ENCODE measurements at regions not wholly inside any gene's neighbourhood (a gene's known extent, or its start where the extent isn't known, plus 50 kb on each side); places are given as distances from the start of the nearest gene placed in this dataset.

DNA sequence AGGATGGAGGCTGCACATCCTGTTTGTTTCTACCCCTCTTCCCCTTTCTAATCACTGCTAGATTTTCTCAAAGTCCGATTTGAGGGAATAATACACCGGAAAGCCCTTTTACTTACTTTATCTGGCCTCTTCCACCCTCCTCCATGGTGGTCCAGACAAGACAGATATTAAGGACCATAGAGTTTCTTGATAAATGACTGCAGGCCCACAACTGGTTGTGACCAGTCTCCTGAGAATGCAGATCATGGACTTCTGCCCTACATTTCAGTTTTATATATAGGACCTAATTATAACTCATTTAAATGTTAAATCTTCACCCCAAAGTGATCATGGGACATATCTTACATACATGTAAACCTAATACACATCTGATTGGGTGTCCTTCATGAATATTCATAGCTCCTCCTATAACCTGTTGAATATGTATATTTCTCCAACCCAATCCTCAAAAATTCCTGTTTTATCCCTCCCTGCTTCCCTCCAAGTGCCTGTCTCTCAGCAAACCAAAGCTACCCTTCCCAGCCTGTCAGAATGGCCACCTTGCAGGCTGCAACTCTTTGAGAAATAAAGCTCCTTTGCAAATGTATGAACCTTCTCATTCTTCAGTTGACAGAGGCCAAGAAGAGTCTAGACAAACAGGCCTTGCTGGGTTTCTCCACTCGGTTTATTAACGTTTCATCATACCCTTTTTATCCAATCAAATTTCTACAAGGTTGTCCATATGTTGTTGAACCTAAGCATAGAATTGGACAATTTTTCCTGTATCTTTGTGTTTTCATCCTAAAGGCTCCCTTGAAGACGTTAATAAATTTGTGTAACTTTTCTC is 133.1 kb downstream of the HFE start:
- H3K36me3 ChIP-seq (ENCODE audit: control insufficient read depth, insufficient read depth, low read length), result no peaks in the 10 kb centered on the region
- H3K4me3 ChIP-seq (ENCODE audit: low read depth, low read length), result no peak overlapping the region
- H3K27me3 ChIP-seq (ENCODE audit: control insufficient read depth, insufficient read depth, low read length), result no peaks in the 10 kb centered on the region
- no peak for DNase-seq (ENCODE audit: low read depth)
- TF ChIP-seq CTCF (IDR thresholded peaks at IDR 0.05; ENCODE audit: insufficient read depth, low read length, poor library complexity, severe bottlenecking), result no peak

DNA sequence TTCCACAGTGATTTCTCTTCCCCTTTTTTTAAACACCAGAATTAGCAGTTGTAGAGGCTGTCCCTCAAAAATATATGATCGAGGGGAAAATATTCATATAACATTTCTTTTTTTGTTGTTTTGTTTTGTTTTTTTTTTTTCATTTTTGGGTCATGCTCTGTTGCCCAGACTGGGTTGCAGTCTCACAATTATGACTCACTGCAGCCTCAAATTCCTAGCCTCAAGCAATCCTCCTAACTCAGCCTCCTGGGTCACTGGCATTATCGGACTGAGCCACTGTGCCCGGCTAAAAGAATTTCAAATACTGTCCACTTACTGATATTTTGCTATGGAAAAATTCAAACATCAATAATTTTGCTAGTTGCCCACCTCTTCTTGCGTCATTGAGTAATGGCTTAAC is 134.0 kb downstream of the HFE start:
- TF ChIP-seq CTCF (IDR thresholded peaks at IDR 0.05; ENCODE audit: insufficient read depth, low read length, poor library complexity, severe bottlenecking), result no peak
- Histone ChIP-seq H3K36me3 (ENCODE audit: control insufficient read depth, insufficient read depth, low read length) (no peaks in the 10 kb centered on the region), H3K27me3 (ENCODE audit: control insufficient read depth, insufficient read depth, low read length) (no peaks in the 10 kb centered on the region), H3K4me3 (ENCODE audit: low read depth, low read length) (no peak overlapping the region)
- DNase-seq (ENCODE audit: low read depth), result no peak

DNA sequence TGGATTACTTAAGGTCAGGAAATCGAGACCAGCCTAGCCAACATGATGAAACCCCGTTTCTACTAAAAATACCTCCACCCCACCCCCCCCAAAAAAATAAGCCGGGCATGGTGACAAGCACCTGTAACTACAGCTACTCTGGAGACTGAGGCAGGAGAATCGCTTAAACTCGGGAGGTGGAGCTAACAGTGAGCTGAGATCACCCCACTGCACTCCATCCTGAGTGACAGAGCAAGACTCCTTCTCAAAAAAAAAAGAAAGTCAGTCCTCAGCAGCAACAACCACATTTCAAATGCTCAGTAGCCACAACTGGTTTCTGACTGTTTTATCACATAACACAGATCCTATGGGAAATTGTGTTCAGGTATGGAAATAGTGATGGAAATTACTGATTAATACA is 135.3 kb downstream of the HFE start:
- Histone ChIP-seq H3K4me3 (ENCODE audit: low read depth, low read length) (no peak overlapping the region), H3K36me3 (ENCODE audit: control insufficient read depth, insufficient read depth, low read length) (no peaks in the 10 kb centered on the region), H3K27me3 (ENCODE audit: control insufficient read depth, insufficient read depth, low read length) (no peaks in the 10 kb centered on the region)
- no peak for TF ChIP-seq CTCF (IDR thresholded peaks at IDR 0.05; ENCODE audit: insufficient read depth, low read length, poor library complexity, severe bottlenecking)
- no peak for DNase-seq (ENCODE audit: low read depth)

- TF ChIP-seq CTCF (IDR thresholded peaks at IDR 0.05; ENCODE audit: insufficient read depth, low read length, poor library complexity, severe bottlenecking), result no peak
- H3K27me3 ChIP-seq (ENCODE audit: control insufficient read depth, insufficient read depth, low read length), result no peaks in the 10 kb centered on the region
- no peak for DNase-seq (ENCODE audit: low read depth)
- H3K36me3 ChIP-seq (ENCODE audit: control insufficient read depth, insufficient read depth, low read length), result no peaks in the 10 kb centered on the region
- H3K4me3 ChIP-seq (ENCODE audit: low read depth, low read length), result peak overlapping the region; percentile 45
Measured at GRCh38 chr6:26223228-26223627, 136.0 kb downstream of the HFE start.

DNA sequence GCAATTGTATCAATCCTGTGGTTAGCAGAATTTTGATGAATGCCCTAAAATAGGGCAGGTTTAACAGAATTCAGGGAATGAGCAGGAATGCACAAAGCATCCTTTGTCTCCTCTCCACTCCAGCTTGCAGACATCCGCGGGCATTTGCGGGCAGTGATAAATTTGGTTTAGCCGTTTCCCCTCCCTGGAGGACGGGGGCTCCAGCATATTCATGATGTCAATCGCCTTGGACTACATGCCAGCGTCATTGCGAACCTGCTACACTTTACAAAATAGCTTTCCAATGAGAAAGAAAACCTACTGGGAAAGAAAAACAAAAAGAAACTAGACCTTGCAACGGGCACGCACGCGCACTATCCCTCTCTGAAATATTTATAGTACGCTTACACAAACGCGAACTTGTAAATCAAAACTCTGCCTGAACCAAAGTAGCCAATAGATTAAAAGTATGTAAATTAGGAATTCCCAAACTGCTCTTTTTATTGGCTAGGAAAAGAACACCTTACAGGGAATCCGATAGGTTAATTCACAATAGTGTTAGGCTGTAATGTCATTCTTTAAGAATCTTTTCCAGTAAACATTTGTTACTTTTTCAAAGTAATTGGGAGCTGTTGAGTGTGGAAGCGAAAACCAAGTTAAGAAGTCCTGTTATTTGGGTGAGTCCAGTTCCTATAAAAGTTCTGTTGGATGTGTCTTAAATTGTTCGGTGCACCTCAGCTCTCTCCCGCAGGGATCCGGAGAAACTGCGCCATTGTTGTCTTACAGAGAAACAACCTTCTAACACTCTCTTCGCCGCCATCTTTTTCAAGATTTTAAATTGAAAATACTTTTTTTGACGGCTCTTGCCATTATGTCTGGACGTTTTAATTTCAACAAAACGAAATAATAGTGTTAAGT is 136.7 kb downstream of the HFE start:
- TF ChIP-seq CTCF (IDR thresholded peaks at IDR 0.05; ENCODE audit: insufficient read depth, low read length, poor library complexity, severe bottlenecking), result no peak
- peak overlapping the region; percentile 45 for H3K4me3 ChIP-seq (ENCODE audit: low read depth, low read length)
- H3K36me3 ChIP-seq (ENCODE audit: control insufficient read depth, insufficient read depth, low read length), result no peaks in the 10 kb centered on the region
- DNase-seq (ENCODE audit: low read depth), result no peak
- H3K27me3 ChIP-seq (ENCODE audit: control insufficient read depth, insufficient read depth, low read length), result no peaks in the 10 kb centered on the region

All from kidney epithelial cell (primary cell).